Fibroblast of skin of back (primary cell): ENCODE measurements at regions not wholly inside any gene's neighbourhood (a gene's known extent, or its start where the extent isn't known, plus 50 kb on each side); places are given as distances from the start of the nearest gene placed in this dataset.

Experiments used
- DNase-seq: peaks from one replicate; pipeline ENCODE4 v3.0.0-alpha.2; 2013

DNA sequence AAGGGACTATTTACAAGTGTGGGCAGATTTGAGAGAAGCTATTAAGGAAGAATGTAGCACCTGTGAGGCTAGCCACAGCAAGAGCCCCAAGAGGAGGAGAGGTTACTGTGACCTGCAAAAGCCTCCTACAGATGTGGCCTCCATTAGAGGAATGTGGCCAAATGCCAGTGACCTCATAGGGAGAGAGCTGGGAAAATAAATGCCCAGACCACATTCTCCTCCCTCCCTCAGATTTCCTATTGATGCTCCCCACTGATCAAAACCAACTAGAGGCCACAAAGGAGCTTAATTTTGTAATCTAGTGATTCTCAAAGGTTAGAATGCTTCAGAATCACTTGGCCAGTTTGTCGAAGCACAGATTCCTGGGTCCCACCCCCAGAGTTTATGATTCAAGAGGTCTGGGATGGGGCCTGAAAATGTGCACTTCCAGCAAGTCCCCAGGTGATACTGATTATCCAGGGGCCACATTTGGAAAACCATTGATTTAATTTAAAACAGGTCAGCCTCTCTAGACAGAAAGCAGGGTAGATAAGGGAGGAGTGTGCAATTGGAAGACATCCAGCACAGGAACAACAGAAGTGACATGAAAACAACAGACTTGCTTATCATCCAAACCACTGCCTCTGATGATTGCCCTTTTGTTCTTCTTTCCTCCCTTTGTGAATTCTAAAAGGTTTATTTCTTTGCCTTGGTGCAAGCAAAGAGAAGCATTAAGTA, 61.2 kb upstream of the RBBP8 start:
- peak; percentile 1 for DNase-seq

GRCh38 chr18:22872900-22873537, 60.1 kb upstream of the RBBP8 start:
- DNase-seq = no peak

DNA sequence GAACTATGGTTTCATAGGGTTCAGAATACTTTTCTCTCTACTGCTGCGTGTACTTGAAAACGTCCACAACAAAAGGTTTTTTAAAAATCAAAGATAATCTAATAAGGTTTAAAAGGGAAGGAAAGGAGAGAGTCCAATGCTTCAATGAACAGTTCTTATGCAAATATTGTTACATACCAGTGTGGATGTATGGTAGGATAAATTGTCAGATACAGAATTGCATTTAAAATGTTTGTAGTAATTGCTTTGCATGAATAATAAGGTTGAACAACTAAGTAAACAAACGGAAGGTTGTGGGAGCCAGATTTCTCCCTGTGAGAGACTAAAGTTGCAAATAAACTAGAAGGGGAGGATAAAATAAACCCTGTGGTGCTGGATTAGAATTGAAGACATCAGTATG, 53.8 kb upstream of the RBBP8 start:
- no peak for DNase-seq

GRCh38 chr18:22882084-22882483, 51.0 kb upstream of the RBBP8 start:
- no peak for DNase-seq

DNA sequence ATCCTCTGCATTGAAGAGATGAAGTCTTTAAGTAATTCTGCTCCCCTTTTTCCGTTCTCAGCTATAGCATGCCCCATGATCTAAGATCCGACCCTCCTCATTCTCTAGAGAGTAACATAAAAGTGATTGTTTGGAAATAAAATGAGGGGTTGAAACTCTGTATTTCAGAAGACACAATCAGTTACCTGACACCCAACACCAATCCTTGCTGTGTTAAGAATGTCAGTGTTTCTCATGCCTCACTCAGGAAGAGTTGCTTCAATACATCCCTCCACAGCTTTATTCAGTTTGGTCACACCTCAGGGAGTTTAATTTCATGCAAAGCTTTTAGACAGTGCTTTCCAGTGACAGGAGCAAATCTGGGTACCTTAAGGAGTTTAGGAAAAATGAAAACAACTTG, 49.9 kb upstream of the RBBP8 start:
- no peak for DNase-seq
